CD8-positive, alpha-beta memory T cell (primary cell): ENCODE measurements at regions not wholly inside any gene's neighbourhood (a gene's known extent, or its start where the extent isn't known, plus 50 kb on each side); places are given as distances from the start of the nearest gene placed in this dataset.
A peak's percentile ranks its signal among the peaks of the same experiment; 100 is the strongest.

Experiments
- CTCF ChIA-PET: fragments of 350-600 bp; sonication (Branson Sonifier 250); formaldehyde crosslinking; loops from one replicate; lab custom pipeline; 2021; ENCODE audit warnings: antibody characterized with exemption; lab: Charles Lee
- POLR2A ChIA-PET: fragments of 350-600 bp; sonication (Branson Sonifier 250); formaldehyde crosslinking; loops from one replicate; lab custom pipeline; 2021; ENCODE audit warnings: antibody characterized with exemption; lab: Charles Lee
- DNase-seq, 5 donors: peaks; one replicate each; pipeline versions ENCODE4 v3.0.0 to v3.0.0-alpha.2; 2020 to 2022; ENCODE audit warnings: mixed read lengths in 1 of 5
- H3K27ac ChIP-seq: one replicate; pipeline ENCODE4 v1.7.0; 2013; ENCODE audit warnings: low read depth, mild to moderate bottlenecking, low read length, moderate library complexity
- H3K27me3 ChIP-seq: 2 replicates; pipeline ENCODE4 v1.7.0; 2013; ENCODE audit warnings: low read length, mild to moderate bottlenecking; ENCODE audit not compliant: insufficient read depth, poor library complexity, severe bottlenecking
- H3K36me3 ChIP-seq: 2 replicates; pipeline ENCODE4 v1.7.0; 2013; ENCODE audit warnings: mild to moderate bottlenecking, low read length, moderate library complexity; ENCODE audit not compliant: insufficient read depth
- H3K4me1 ChIP-seq: 2 replicates; pipeline ENCODE4 v1.7.0; 2013; ENCODE audit warnings: mild to moderate bottlenecking, low read length, moderate library complexity; ENCODE audit not compliant: insufficient read depth
- H3K4me3 ChIP-seq: 2 replicates; pipeline ENCODE4 v1.7.0; 2013; ENCODE audit warnings: mild to moderate bottlenecking, low read length
- H3K9me3 ChIP-seq: 2 replicates; pipeline ENCODE4 v1.7.0; 2013; ENCODE audit warnings: mild to moderate bottlenecking, low read length
- H3K27ac Mint-ChIP-seq, 8 donors: one replicate each; pipeline ENCODE4 v1.8.0; 2020 to 2021; ENCODE audit warnings: mixed read lengths in 8 of 8, mild to moderate bottlenecking in 6 of 8, inconsistent platforms in 3 of 8, moderate library complexity in 3 of 8
- H3K27me3 Mint-ChIP-seq, 2 donors: one replicate each; pipeline ENCODE4 v1.8.0; 2020 to 2021; ENCODE audit warnings: mixed read lengths in 2 of 2, mild to moderate bottlenecking in 1 of 2, moderate library complexity in 1 of 2
- H3K36me3 Mint-ChIP-seq, 3 donors: one replicate each; pipeline ENCODE4 v1.8.0; 2020 to 2021; ENCODE audit warnings: mixed read lengths in 3 of 3, inconsistent platforms in 1 of 3, mild to moderate bottlenecking in 1 of 3
- H3K4me1 Mint-ChIP-seq, 3 donors: one replicate each; pipeline ENCODE4 v1.8.0; 2020 to 2021; ENCODE audit warnings: mixed read lengths in 3 of 3, inconsistent platforms in 1 of 3, mild to moderate bottlenecking in 1 of 3
- H3K4me3 Mint-ChIP-seq, 7 donors: one replicate each; pipeline ENCODE4 v1.8.0; 2020 to 2021; ENCODE audit warnings: mixed read lengths in 7 of 7, mild to moderate bottlenecking in 6 of 7, moderate library complexity in 4 of 7, inconsistent platforms in 2 of 7
- H3K9me3 Mint-ChIP-seq, 5 donors: one replicate each; pipeline ENCODE4 v1.8.0; 2020 to 2022; ENCODE audit warnings: mixed read lengths in 5 of 5, mild to moderate bottlenecking in 3 of 5, moderate library complexity in 2 of 5, inconsistent platforms in 1 of 5

DNA sequence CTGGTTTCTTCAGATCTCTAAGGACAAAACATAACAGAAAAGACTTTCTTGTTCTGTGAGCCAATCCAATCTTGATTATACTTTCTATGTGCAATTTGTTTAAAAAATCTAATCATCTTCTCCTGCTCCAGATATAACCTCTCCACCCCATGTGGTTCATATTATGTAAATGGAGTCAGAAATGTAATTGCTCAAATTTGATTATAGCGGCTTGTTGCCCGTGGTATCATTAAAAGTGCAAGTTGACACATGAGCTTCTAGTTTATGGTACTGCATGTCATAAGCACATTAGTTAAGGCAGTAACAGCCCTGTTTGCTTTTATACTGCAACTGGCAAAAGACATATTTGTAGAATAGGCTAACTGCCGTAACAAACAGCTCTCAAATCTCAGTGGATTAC lies 715.1 kb upstream of the CDH7 start:
- no peaks in the 10 kb centered on the region for H3K4me1 Mint-ChIP-seq
- no peak overlapping the region for H3K4me3 ChIP-seq
- H3K9me3 Mint-ChIP-seq, result peaks cover 5 to 15% (median 8%) of the 10 kb centered on the region in 5 donors
- no peak overlapping the region for H3K27ac Mint-ChIP-seq
- no peak overlapping the region for H3K27ac ChIP-seq
- DNase-seq, result no peak
- no peaks in the 10 kb centered on the region for H3K4me1 ChIP-seq
- no peaks in the 10 kb centered on the region for H3K36me3 ChIP-seq
- H3K27me3 Mint-ChIP-seq, result no peaks in the 10 kb centered on the region
- no peaks in the 10 kb centered on the region for H3K36me3 Mint-ChIP-seq
- no peak overlapping the region for H3K4me3 Mint-ChIP-seq
- no peaks in the 10 kb centered on the region for H3K27me3 ChIP-seq
- no peaks in the 10 kb centered on the region for H3K9me3 ChIP-seq
- POLR2A ChIA-PET, result no interaction called here
- CTCF ChIA-PET, result no interaction called here

DNA sequence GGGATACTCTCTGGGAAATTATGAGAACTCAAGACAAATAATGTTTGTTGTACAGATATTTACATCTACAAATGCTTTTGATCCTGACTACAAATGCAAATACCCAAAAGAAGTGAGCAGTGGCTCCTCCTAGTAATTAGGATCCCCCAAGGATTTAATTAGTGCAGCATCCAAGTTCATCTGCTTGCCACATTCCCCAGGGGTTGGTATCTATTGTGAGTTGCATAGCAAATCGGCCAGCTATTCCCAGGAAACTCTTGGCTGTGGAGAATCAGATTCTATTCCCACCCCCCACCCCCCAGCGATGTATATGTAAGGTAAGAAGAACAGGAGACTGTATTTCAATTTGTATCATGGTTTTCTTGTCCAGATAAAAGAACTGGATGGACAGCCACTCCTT lies 725.1 kb upstream of the CDH7 start:
- no peak overlapping the region for H3K4me3 ChIP-seq
- H3K27me3 Mint-ChIP-seq, result no peaks in the 10 kb centered on the region

DNA sequence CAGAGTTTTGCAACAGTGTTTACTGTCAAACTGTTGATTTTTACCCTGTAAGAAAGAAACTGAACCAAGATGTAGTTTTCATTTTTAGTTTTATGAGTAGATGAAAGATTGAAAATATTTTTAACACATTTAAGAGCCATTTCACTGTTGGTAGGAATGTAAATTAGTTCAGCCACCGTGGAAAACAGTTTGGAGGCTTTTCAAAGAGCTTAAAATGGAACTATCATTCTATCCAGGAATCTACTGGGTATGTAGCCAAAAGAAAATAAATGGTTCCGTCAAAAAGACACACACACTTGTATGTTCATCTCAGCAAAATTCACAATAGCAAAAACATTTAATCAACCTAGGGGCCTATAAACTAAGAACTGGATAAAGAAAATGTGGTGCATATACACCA lies 729.8 kb upstream of the CDH7 start:
- Histone ChIP-seq H3K4me3 (no peak overlapping the region), H3K27me3 (no peaks in the 10 kb centered on the region), H3K36me3 (no peaks in the 10 kb centered on the region), H3K27ac (no peak overlapping the region), H3K4me1 (no peaks in the 10 kb centered on the region), H3K9me3 (no peaks in the 10 kb centered on the region)
- Mint-ChIP-seq H3K27ac (no peak overlapping the region), H3K36me3 (no peaks in the 10 kb centered on the region), H3K9me3 (peaks cover 5 to 13% (median 10%) of the 10 kb centered on the region in 5 donors), H3K27me3 (no peaks in the 10 kb centered on the region), H3K4me3 (no peak overlapping the region), H3K4me1 (no peaks in the 10 kb centered on the region)
- no peak for DNase-seq
- POLR2A ChIA-PET, result no interaction called here
- CTCF ChIA-PET, result interaction anchor here (1.2 kb wide), 1 partner anchor 49 kb away, joined by 3 read pairs; no protein-coding TSS in a partner anchor

More for the DNA sequence above, 725.1 kb upstream of the CDH7 start:
- no peaks in the 10 kb centered on the region for H3K36me3 Mint-ChIP-seq
- ChIA-PET POLR2A (no interaction called here), CTCF (no interaction called here)
- Histone ChIP-seq H3K9me3 (no peaks in the 10 kb centered on the region), H3K27me3 (no peaks in the 10 kb centered on the region), H3K27ac (no peak overlapping the region), H3K36me3 (no peaks in the 10 kb centered on the region), H3K4me1 (no peaks in the 10 kb centered on the region)
- H3K27ac Mint-ChIP-seq, result no peak overlapping the region
- peaks cover 8 to 19% (median 14%) of the 10 kb centered on the region in 5 donors for H3K9me3 Mint-ChIP-seq
- H3K4me3 Mint-ChIP-seq, result no peak overlapping the region
- H3K4me1 Mint-ChIP-seq, result no peaks in the 10 kb centered on the region
- DNase-seq, result no peak

DNA sequence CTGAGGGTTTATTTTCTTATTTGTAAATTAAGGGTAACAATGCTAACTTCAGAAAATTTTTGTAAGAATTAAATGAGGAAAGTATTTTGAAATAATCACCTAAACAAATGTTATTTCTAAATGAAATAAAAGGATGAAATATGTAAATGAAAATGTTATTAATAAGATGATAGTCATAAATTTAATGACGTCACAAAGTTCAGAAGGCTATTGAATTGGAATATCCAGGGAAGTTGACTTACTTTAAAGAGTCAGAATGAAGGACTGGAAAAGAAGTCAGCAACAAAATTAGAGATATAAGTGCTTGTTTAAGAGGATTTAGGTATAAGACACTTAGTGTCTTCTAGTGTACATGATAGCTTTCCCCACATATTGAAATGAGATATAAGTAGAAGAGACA lies 732.6 kb upstream of the CDH7 start:
- H3K4me1 ChIP-seq, result no peaks in the 10 kb centered on the region
- Mint-ChIP-seq H3K9me3 (peaks cover 0 to 31% (median 6%) of the 10 kb centered on the region in 5 donors), H3K4me3 (no peak overlapping the region), H3K36me3 (no peaks in the 10 kb centered on the region), H3K27me3 (no peaks in the 10 kb centered on the region), H3K4me1 (no peaks in the 10 kb centered on the region), H3K27ac (no peak overlapping the region)
- H3K27me3 ChIP-seq, result no peaks in the 10 kb centered on the region
- no peak overlapping the region for H3K4me3 ChIP-seq
- POLR2A ChIA-PET, result no interaction called here
- CTCF ChIA-PET, result no interaction called here
- DNase-seq, result no peak
- H3K36me3 ChIP-seq, result no peaks in the 10 kb centered on the region
- H3K27ac ChIP-seq, result no peak overlapping the region
- H3K9me3 ChIP-seq, result no peaks in the 10 kb centered on the region

DNA sequence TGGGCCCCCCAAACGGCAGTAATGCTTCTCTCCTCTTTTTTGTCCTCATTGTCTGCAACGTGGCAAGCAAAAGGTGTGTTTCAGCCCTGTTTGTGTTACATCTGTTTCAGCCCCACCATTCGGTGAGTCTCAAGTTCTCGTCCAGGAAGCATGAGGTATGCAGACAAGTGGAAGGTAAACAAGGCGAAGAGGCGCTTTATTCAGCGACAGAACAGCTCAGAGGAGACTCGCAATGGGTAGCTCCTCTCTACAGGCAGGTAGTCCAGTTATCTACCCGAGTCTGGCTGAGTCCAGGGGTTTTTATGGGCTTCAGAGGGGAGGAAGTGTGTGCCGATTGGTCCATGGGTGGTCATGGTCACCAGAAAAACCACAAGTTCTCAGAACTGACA lies 733.4 kb upstream of the CDH7 start:
- Histone ChIP-seq H3K9me3 (no peaks in the 10 kb centered on the region), H3K27ac (no peak overlapping the region), H3K36me3 (no peaks in the 10 kb centered on the region), H3K27me3 (no peaks in the 10 kb centered on the region), H3K4me1 (no peaks in the 10 kb centered on the region), H3K4me3 (no peak overlapping the region)
- Mint-ChIP-seq H3K4me1 (no peaks in the 10 kb centered on the region), H3K27me3 (no peaks in the 10 kb centered on the region), H3K4me3 (no peak overlapping the region), H3K36me3 (no peaks in the 10 kb centered on the region), H3K9me3 (peaks cover 2 to 31% (median 7%) of the 10 kb centered on the region in 5 donors), H3K27ac (peak overlapping the region in 1 of 8 donors; percentile 26)
- DNase-seq, result no peak
- ChIA-PET POLR2A (no interaction called here), CTCF (no interaction called here)

DNA sequence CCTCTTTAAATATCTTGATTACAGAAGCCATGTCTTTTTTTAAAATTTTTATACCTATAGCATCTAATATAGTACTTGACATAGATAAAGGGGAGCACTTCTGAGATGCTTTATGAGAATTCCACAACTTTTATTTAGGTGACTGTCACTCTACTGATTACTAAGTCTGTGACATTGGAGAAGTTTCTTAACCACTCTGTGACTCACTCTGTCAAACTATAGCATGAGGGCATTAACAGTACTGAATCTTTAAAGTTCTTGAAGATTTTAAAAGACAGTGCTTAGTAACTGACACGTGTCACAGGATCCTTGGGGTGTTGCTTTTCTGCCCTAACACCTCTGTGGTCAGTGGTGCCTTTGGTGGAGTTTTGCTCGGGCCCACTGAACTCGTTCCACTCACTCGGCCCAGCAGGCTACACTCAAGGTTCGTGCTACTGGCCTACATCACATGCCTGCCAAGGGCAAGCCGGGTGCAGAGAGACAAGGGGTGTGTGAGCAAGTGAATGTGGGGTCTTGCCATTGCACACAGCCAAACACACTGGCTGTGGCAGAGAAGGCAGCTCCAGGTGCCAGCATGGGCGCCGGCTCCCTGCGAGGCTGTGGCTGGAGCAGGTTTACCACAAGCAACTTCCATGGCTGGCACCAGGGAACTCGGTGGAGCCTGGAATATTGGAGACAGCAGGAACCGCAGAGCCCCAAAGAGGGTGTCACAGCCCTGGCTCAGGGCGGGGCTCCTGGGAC lies 734.0 kb upstream of the CDH7 start:
- Histone ChIP-seq H3K4me1 (no peaks in the 10 kb centered on the region), H3K9me3 (no peaks in the 10 kb centered on the region), H3K27me3 (no peaks in the 10 kb centered on the region), H3K27ac (no peak overlapping the region), H3K4me3 (no peak overlapping the region), H3K36me3 (no peaks in the 10 kb centered on the region)
- Mint-ChIP-seq H3K27ac (no peak overlapping the region), H3K27me3 (no peaks in the 10 kb centered on the region), H3K9me3 (peaks cover 4 to 31% (median 10%) of the 10 kb centered on the region in 5 donors), H3K4me1 (no peaks in the 10 kb centered on the region), H3K36me3 (no peaks in the 10 kb centered on the region), H3K4me3 (no peak overlapping the region)
- POLR2A ChIA-PET, result no interaction called here
- no peak for DNase-seq
- CTCF ChIA-PET, result no interaction called here

DNA sequence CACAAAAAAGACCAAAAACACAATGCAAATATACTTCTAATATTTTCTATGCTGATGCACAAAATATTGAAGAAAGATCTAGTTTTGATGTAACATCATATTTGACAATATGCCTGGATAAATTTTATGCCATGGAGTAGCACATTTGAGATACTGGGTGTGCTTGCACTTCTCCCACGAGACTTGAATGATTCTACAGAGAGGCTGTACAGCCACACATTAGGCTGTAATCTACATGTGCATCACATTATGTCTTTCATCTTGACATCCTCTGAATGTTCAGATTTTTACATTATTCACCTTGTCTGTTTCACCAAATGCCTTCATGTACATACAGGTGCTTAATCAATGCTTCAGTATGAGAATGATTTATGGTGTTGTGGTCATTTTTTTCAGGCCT lies 756.4 kb upstream of the CDH7 start:
- no peaks in the 10 kb centered on the region for H3K4me1 ChIP-seq
- Mint-ChIP-seq H3K4me1 (no peaks in the 10 kb centered on the region), H3K27me3 (peaks cover 0 to 2% of the 10 kb centered on the region in 2 donors), H3K4me3 (no peak overlapping the region), H3K27ac (no peak overlapping the region), H3K9me3 (peaks cover 2 to 9% (median 5%) of the 10 kb centered on the region in 5 donors), H3K36me3 (no peaks in the 10 kb centered on the region)
- ChIA-PET POLR2A (no interaction called here), CTCF (no interaction called here)
- no peak overlapping the region for H3K4me3 ChIP-seq
- no peak for DNase-seq
- no peaks in the 10 kb centered on the region for H3K9me3 ChIP-seq
- no peak overlapping the region for H3K27ac ChIP-seq
- H3K27me3 ChIP-seq, result no peaks in the 10 kb centered on the region
- no peaks in the 10 kb centered on the region for H3K36me3 ChIP-seq

DNA sequence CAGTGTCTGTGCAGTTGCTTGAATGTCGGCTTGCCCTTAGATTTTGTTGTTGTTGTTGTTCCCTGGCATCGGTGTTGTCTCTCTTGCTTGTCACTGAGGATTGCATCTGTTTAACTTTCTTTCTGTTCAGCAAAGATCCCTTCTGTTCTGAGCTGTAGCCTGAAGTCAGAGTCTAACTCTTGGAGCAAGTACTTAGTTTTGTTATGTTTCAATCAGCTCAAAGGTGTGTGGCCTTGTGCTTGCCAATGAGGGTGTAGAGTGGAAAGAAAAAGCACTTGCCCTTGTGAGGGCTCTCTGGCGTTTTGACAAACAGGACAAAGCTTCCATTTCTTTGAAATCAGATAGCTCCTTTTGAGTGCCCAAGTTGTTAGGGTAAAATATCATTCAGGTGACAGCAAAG lies 757.1 kb upstream of the CDH7 start:
- POLR2A ChIA-PET, result no interaction called here
- Mint-ChIP-seq H3K4me1 (no peaks in the 10 kb centered on the region), H3K4me3 (no peak overlapping the region), H3K27ac (no peak overlapping the region), H3K9me3 (peaks cover 2 to 13% (median 7%) of the 10 kb centered on the region in 5 donors), H3K36me3 (no peaks in the 10 kb centered on the region), H3K27me3 (peaks cover 0 to 2% of the 10 kb centered on the region in 2 donors)
- Histone ChIP-seq H3K4me3 (no peak overlapping the region), H3K9me3 (no peaks in the 10 kb centered on the region), H3K27ac (no peak overlapping the region), H3K4me1 (no peaks in the 10 kb centered on the region), H3K36me3 (no peaks in the 10 kb centered on the region), H3K27me3 (no peaks in the 10 kb centered on the region)
- no peak for DNase-seq
- CTCF ChIA-PET, result no interaction called here
